ENCODE measurements at regions not wholly inside any gene's neighbourhood (a gene's known extent, or its start where the extent isn't known, plus 50 kb on each side); places are given as distances from the start of the nearest gene placed in this dataset.
"Not testable (repeated sequence)": the region's sequence is repeated elsewhere in the genome, so short reads cannot be mapped to it uniquely, and the experiment has no call there.

- DNase-seq (ENCODE audit: low spot score) (no peak), ATAC-seq (ENCODE audit: low FRiP score) (no peak)
- no peak for TF ChIP-seq CTCF (IDR thresholded peaks at IDR 0.05)
Observed at GRCh38 chr2:147293991-147294824, 550.6 kb upstream of the ACVR2A start.

- no peak for TF ChIP-seq CTCF (IDR thresholded peaks at IDR 0.05)
- DNase-seq (ENCODE audit: low spot score) (no peak), ATAC-seq (ENCODE audit: low FRiP score) (no peak)
Observed at GRCh38 chr2:147288131-147288530, 556.7 kb upstream of the ACVR2A start.

- ATAC-seq (ENCODE audit: low FRiP score): no peak
- no peak for TF ChIP-seq CTCF (IDR thresholded peaks at IDR 0.05)
- DNase-seq (ENCODE audit: low spot score): no peak
Observed at GRCh38 chr2:147275943-147276342, 568.9 kb upstream of the ACVR2A start.

DNA sequence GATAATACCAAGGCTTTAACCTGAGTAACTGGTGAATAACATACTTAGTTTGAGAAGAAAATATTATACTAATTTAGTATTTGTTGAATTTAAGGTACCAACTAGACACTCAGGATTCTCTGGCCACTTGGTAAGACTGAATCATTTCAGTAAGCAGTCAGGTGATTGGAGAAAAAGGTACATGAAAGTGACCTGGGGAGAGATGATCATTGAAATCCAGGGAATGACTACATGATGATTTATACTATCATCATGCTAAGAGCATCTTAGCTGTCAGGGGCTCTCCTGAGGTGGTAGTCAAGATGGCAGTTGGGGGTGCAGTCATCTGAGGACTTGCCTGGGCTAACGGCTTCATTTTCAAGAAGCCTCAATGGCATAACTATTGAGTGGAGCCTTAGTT is 571.2 kb upstream of the ACVR2A start:
- ATAC-seq (ENCODE audit: low FRiP score): no peak
- DNase-seq (ENCODE audit: low spot score): no peak
- no peak for TF ChIP-seq CTCF (IDR thresholded peaks at IDR 0.05)

GRCh38 chr2:147273106-147273505 is 571.7 kb upstream of the ACVR2A start:
- no peak for DNase-seq (ENCODE audit: low spot score)
- ATAC-seq (ENCODE audit: low FRiP score): no peak
- no peak for TF ChIP-seq CTCF (IDR thresholded peaks at IDR 0.05)

- not testable (repeated sequence) for ATAC-seq (ENCODE audit: low FRiP score); DNase-seq (ENCODE audit: low spot score)
Observed at GRCh38 chr2:147269581-147269980, 575.2 kb upstream of the ACVR2A start.

DNA sequence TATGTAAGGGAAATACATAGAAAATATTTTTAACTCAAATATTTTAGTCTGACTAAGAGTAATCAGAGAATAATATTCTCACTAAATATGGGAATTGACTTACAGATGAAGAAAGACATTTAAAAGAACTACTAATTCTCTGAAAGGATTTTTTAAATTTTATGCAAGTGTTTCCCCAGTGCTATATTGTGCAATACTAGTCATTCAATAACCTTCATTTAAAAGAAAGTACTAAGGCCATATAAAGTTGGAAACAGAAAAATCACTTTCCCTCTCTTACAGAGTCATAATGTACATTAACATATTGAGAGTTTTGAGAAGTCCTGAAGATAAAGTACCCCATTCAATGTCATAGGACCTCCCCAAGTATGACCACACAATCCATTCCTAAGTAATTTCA is 584.6 kb upstream of the ACVR2A start:
- DNase-seq (ENCODE audit: low spot score): no peak
- TF ChIP-seq CTCF (IDR thresholded peaks at IDR 0.05): no peak
- no peak for ATAC-seq (ENCODE audit: low FRiP score)

Data from omental fat pad (tissue), 3 donors.